SU-DHL-6 (cell line): ENCODE measurements at regions not wholly inside any gene's neighbourhood (a gene's known extent, or its start where the extent isn't known, plus 50 kb on each side); places are given as distances from the start of the nearest gene placed in this dataset.

Source experiments
- CTCF ChIP-seq: fragments of 200-600 bp; sonication (generic); IDR thresholded peaks from one replicate; pipeline ENCODE4 v1.5.1; 2017; ENCODE audit warnings: antibody characterized with exemption, mild to moderate bottlenecking, low read length, moderate library complexity; ENCODE audit not compliant: insufficient read depth, poor library complexity, severe bottlenecking
- EZH2phosphoT487 ChIP-seq: fragments of 200-600 bp; sonication (generic), shearing (Covaris generic); conservative IDR thresholded peaks from 2 replicates; pipeline ENCODE4 v1.6.1; 2018; ENCODE audit warnings: mild to moderate bottlenecking, antibody characterized with exemption, low read length, moderate library complexity, mixed read lengths

- TF ChIP-seq EZH2phosphoT487, result no peak
- TF ChIP-seq CTCF, result no peak
Measured at GRCh38 chr4:28232951-28233350, 1372.3 kb downstream of the STIM2 start.
